GM18507 (cell line): ENCODE measurements at regions not wholly inside any gene's neighbourhood (a gene's known extent, or its start where the extent isn't known, plus 50 kb on each side); places are given as distances from the start of the nearest gene placed in this dataset.

Experiments
- DNase-seq: peaks from one replicate; pipeline ENCODE4 v3.0.0; 2011; ENCODE audit warnings: low read depth; ENCODE audit not compliant: insufficient read length; ENCODE audit errors: extremely low spot score
- FAIRE-seq: peaks from 2 replicates; lab custom pipeline; 2011; peaks lifted over from hg19 to GRCh38; lab: Jason Lieb, UNC

DNA sequence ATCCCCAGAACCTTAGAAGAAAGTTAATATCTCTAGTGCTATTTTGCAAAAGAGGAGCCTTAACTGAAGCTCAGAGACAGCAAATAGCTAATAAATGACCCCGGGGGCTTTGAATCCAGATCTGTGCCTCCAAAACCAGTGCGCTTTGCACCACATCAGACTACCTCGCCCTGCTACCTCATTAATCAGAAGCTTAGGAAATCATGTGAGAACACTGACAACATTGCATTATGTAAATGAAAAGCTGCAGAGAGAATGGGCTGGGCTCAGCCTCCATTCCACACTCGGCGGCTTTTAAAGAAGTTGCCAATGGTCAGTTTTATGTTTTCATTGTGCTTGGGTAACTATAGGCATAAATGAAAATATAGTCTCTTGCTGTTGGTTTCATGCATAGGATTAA lies 54.0 kb upstream of the STMND1 start:
- DNase-seq = no peak
- FAIRE-seq = no peak

DNA sequence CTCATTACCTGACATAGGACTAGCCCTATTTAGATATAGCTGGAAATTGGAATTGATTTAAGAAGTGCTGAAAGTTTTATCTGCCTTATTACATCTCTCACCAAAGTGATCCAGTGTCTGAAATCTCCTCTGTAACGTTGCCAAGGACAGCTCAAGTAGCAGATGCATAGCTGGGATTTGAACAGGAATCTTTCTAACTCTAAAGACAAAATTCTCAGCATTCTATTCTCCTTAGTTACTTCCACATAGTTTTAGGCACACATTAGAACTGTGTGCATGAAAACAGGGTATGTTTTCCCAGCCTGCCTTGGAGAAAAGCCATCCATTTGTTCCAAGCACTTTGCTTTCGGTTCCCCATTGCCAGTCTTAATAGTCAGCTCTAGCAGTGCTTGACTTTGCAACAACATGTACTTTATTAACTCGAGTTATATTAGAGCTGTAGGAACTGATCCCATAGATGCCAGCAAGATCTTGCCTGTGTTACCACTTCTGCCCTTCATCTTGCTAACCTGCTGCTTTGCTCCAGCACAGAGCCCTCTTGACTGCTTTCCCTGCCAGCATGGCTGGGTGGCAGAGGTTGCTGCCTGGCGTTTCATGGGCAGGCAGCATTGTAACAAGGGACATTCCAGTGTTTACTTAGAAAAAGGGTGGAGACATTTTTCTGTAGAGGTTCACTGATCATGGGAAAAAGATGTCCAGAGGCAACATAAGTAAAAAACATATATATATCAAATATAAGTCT lies 56.1 kb upstream of the STMND1 start:
- DNase-seq (no peak), FAIRE-seq (no peak)

DNA sequence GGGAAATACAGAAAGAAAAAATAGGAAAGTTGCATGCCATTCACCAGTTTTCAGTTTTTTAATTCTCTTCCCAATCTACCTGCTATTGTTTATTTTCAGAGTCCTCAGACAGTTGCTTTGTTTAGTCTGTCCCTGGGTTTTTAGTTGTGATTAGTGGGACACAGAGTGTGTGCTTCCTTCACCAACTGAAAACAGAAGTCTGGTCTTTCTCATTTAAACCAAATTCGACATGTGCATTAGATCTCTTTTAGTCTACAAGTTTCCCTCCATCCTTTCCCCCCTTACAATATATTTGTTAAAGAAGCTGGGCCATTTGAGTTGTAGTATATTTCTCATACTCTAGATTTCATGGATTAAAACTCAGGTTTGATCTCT lies 58.7 kb upstream of the STMND1 start:
- DNase-seq (no peak), FAIRE-seq (no peak)

DNA sequence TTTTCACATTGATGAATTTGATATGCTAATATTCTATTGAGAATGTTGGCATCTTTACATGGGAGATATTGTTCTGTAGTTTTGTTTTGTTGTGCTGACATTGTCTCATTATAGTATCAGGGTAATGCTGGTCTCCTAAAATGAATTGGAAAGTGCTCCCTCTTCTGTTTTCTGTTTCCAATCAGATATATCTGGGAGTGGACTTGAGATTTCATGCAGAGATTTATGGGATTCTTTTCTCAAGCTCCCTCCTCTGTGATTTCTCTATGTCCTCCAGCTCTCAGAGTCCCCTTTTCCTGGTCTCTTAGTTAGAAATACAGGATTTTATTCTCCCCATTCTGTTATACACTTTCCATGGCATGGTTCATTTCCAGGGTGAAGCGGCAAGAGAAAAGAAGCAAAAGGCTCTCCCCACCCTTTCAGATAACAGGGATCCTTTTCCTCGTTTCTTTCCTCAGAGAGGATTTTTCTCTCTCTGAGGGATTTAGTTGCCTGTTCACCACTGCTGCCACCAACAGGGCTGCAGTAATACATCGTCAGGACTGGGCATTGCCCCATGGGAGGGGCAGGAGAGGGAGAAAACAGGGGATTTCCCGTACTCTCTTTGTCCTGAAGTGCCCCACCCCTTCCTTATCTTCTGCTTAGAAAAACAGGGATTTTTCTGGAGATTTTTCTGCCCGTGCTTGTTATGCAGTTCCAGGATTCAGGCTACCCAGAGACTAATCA lies 59.3 kb upstream of the STMND1 start:
- no peak for DNase-seq
- no peak for FAIRE-seq

GRCh38 chr6:17039266-17039665 lies 62.6 kb upstream of the STMND1 start:
- FAIRE-seq = no peak
- no peak for DNase-seq

DNA sequence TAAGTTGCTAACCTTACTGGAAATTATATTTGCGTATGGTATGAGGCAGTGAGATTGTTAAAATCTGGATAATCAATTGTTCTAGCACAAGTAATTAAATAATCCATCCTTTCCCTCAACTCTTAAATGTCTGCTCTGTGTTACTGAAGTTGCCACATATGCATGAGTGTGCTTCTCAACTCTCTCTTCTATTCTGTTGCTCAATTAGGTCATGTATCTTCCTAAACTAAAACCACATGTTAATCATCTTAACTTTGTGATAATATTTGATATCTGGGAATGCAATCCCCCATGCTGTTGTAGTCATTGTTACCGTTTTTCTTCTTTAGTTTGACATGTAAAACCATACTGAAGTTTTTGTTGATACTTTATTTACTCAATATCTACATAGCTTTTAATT lies 63.5 kb upstream of the STMND1 start:
- FAIRE-seq (no peak), DNase-seq (no peak)

- DNase-seq = no peak
- FAIRE-seq = no peak
Measured at GRCh38 chr6:17036065-17036393, 65.8 kb upstream of the STMND1 start.

DNA sequence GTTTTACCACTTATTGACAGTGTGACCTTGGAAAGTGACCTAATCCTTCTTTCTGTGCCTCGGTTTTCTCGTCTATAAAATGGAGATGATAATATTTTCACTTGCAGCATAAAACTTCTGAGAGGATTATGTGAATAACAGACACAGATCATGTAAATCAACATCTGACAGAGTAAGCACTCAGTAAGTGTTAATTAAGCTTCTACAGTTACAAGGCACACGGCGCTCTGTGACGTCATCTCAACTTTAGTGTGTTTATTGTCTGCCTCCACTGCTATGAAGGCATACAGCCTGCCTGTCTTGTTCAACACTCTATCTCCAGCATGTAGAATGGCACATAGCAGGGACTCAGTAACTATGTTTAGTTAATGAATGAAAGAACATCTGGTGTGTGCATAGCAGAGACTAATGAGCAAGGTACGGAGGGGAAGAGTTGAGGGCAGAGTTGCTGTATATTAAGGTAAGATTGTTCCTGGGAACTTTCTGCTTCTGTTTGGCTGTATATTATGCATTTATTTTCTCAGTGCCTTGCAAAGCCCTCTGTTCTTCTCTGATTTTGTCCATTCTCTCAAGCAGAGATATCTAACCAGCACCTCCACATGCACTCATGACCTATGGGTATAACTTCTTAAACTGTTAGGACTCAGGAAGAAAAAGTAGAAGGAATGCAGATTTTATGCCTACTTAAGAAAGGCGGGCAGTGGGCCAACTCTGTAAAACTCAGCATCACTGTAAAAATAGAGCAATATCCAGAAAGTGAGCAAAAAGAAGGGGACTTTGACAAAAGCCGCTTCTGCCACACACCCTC lies 66.4 kb upstream of the STMND1 start:
- no peak for DNase-seq
- no peak for FAIRE-seq

DNA sequence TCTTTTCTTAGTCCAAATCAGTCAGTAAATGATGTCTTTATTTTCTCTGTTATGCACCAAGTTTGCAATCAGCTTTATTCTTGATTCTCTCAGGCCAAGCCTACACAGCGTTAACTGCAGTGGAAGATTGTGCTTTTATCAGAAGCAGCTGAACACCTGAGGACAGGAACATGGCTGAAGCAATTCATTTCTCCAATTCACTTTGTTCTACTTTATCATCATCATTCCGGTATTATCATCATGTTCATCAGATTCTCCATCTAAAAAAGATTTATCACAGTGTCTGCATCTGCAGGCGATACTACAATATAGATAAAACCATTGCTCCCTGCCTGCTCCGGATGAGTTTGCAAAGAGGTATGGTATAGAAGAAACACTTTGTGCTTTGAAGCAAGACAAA lies 68.1 kb upstream of the STMND1 start:
- no peak for FAIRE-seq
- no peak for DNase-seq

GRCh38 chr6:17032988-17033634 lies 68.7 kb upstream of the STMND1 start:
- FAIRE-seq (no peak), DNase-seq (no peak)

GRCh38 chr6:17032590-17032987 lies 69.3 kb upstream of the STMND1 start:
- no peak for FAIRE-seq
- no peak for DNase-seq

- no peak for FAIRE-seq
- DNase-seq = no peak
Measured at GRCh38 chr6:17031961-17032360, 69.9 kb upstream of the STMND1 start.

DNA sequence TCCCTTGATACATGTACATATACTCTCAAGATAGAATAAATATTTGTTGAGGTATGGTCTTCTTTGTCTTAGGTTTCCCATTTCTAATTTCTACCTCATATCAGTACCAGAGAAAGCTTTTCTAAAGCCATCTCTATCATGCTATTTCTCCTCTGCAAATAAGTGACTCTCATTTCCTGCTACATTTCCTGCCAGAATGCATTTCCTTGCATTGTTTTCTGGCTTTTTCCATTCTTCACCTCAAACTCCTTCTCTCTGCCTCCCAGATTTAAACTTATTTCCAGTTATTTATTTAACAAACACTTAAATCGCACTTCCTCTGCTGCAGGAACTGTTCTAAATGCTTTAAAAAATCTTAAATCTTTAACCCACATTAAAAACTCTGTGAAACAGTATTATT lies 74.4 kb upstream of the STMND1 start:
- FAIRE-seq = no peak

DNA sequence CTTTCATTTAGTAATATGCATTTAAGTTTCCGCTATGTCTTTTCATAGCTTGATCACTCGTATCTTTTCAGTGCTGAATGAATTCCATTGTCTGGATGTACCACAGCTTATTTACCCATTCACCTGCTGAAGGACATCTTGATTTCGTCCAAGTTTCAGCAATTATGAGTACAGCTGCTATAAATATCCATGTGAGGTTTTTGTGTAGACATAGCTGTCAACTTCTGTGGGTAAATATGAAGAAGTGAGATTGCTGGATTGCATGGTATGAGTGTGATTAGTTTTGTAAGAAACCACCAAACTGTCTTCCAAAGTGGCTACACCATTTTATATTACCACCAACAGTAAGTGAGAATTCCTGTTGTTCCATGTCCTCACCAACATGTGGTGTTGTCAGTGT lies 79.2 kb upstream of the STMND1 start:
- no peak for DNase-seq
- no peak for FAIRE-seq

More for the DNA sequence above, 74.4 kb upstream of the STMND1 start:
- no peak for DNase-seq

DNA sequence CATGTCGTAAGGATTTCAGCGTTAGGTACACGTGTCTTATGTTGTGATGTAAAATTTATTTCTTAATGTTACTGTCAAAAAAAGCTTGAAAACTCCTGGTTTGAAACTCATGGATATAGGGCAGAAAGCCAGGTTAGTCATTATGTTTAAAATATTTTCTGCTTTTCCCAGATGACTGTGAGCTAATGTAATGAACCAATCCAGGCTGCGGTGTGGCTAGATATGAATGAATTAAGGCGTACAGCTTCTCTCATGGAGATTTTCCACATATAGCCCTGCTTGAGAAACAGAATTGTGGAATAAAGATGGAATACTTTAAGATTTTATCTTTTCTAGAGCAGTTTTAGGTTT lies 80.3 kb upstream of the STMND1 start:
- DNase-seq (no peak), FAIRE-seq (no peak)

DNA sequence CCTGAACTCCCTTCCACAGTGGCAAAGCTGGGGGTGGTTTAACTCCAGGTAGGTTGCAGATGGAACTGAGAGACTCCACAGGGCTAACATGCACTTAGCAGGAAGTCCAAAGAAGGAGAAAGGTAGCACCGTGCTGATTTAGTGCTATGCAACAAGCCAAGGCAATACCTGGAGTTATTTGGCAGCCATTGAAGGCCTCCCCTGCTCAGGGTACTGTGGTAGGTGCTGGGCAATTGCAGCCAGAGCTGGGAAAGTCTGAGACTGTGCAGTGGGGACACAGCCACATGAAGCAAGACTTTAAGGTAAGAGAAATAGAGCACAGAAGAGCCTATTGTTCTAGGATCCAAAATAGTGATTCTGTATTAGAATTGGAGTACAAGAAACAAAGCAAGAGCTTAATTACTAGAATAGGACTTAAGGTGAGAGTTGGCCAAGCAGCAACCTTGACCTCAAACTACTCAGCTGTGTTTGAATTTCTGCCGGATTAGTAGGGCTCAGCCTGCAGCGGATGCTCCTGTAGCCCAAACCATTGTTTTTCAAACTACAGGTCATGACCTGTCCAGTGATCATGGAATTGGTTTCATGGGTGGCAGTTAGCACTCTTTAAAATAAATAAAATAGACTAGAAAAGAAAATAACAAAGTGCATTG lies 80.8 kb upstream of the STMND1 start:
- no peak for FAIRE-seq
- DNase-seq = no peak

DNA sequence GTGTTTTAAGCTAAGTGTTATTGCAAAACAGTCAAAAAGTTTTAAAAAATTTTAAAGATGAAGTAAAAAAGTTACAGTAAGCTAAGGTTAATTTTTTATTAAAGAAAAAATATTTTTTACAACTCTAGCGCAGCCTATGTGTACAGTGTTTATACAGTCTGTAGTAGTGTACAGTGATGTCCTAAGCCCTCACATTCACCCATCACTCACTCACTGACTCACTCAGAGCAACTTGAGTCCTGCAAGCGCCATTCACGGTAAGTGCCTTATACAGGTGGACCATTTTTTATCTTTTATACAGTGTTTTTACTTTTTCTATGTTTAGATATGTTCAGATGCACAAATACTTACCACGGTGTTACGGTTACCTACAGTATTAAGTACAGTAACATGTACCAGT lies 83.4 kb upstream of the STMND1 start:
- DNase-seq (no peak), FAIRE-seq (no peak)

DNA sequence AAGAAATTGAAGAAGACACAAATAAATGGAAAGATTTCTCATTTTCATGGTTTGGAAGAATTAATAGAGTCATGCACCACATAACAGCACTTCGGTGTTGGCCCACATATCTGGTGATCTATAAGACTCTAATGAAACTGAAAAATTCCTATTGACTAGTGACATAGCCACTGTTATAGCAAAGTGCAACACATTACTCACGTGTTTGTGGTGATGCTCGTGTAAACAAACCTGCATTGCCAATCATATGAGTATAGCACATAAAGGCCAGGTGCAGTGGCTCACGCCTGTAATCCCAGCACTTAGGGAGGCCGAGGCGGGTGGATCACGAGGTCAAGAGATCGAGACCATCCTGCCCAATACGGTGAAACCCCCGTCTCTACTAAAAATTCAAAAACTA lies 84.4 kb upstream of the STMND1 start:
- no peak for FAIRE-seq

DNA sequence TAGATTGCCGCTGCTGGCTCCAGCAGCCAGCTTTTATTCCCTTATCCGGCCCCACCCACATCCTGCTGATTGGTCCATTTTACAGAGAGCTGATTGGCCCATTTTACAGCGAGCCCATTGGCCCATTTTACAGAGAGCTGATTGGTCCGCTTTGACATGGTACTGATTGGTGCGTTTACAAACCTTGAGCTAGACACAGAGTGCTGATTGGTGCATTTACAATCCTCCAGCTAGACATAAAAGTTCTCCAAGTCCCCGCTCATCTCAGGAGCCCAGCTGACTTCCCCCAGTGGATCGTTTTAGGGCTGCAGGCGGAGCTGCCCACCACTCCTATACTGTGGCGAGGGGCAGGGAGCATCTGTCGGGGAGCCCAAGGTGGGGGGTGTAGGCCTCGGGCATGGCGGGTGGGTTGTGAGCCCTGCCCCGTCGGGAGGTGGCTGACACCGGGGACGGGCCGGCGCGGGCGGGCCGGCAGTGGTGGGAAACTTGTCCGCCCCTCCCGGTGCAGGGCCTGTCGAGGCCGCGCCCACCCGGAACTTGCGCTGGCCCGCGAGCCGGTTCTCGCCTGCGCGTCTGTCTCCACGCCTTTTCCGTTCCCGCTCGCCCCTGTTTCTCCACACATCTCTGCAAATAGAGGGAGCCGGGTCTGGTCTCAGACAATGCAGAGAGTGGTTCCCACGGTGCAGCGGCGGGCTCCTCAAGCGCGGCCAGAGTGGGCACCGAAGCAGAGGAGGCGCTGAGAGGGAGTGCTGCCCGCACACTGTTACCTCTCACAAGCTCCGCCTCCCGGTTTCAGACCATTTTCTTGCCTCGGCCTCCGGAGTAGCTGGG lies 86.1 kb upstream of the STMND1 start:
- no peak for FAIRE-seq

More for the DNA sequence above, 84.4 kb upstream of the STMND1 start:
- no peak for DNase-seq

More for the DNA sequence above, 86.1 kb upstream of the STMND1 start:
- DNase-seq = no peak
